ENCODE measurements at regions not wholly inside any gene's neighbourhood (a gene's known extent, or its start where the extent isn't known, plus 50 kb on each side); places are given as distances from the start of the nearest gene placed in this dataset.

DNA sequence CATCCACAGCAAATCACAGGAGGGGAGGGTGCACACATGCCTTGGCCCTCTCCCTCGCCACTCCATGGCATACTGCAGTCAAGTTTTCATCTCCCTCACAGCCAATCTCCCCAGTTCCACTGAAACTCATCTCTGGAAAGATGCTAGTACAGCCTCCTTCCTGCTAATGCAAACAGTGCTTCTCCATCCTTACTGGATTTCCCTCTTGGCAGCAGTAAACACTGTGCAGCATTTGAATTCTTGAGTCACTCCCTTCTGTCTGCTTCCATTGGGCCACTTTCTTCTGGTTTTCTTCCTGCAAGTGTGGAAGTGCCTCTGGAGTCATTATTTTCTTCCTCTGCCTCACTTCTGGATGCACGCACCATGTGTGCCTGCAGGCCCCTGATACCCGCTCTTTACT lies 460.3 kb downstream of the QKI start:
- no peak for DNase-seq
- H3K36me3 ChIP-seq, result no peaks in the 10 kb centered on the region
- H3K4me1 ChIP-seq, result no peaks in the 10 kb centered on the region
- no peaks in the 10 kb centered on the region for H3K9me3 ChIP-seq
- H3K27me3 ChIP-seq, result no peaks in the 10 kb centered on the region
- TF ChIP-seq, protein P1, sequence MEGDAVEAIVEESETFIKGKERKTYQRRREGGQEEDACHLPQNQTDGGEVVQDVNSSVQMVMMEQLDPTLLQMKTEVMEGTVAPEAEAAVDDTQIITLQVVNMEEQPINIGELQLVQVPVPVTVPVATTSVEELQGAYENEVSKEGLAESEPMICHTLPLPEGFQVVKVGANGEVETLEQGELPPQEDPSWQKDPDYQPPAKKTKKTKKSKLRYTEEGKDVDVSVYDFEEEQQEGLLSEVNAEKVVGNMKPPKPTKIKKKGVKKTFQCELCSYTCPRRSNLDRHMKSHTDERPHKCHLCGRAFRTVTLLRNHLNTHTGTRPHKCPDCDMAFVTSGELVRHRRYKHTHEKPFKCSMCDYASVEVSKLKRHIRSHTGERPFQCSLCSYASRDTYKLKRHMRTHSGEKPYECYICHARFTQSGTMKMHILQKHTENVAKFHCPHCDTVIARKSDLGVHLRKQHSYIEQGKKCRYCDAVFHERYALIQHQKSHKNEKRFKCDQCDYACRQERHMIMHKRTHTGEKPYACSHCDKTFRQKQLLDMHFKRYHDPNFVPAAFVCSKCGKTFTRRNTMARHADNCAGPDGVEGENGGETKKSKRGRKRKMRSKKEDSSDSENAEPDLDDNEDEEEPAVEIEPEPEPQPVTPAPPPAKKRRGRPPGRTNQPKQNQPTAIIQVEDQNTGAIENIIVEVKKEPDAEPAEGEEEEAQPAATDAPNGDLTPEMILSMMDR (IDR thresholded peaks at IDR 0.05; ENCODE audit: low read depth, low read length), result no peak
- no peak overlapping the region for H3K4me3 ChIP-seq (ENCODE audit: low read depth, low read length)

GRCh38 chr6:163872335-163872734 lies 457.8 kb downstream of the QKI start:
- no peaks in the 10 kb centered on the region for H3K36me3 ChIP-seq
- no peaks in the 10 kb centered on the region for H3K9me3 ChIP-seq
- no peaks in the 10 kb centered on the region for H3K4me1 ChIP-seq
- DNase-seq, result no peak
- no peaks in the 10 kb centered on the region for H3K27me3 ChIP-seq
- no peak overlapping the region for H3K4me3 ChIP-seq (ENCODE audit: low read depth, low read length)
- TF ChIP-seq, protein P1 (IDR thresholded peaks at IDR 0.05; ENCODE audit: low read depth, low read length), result no peak

DNA sequence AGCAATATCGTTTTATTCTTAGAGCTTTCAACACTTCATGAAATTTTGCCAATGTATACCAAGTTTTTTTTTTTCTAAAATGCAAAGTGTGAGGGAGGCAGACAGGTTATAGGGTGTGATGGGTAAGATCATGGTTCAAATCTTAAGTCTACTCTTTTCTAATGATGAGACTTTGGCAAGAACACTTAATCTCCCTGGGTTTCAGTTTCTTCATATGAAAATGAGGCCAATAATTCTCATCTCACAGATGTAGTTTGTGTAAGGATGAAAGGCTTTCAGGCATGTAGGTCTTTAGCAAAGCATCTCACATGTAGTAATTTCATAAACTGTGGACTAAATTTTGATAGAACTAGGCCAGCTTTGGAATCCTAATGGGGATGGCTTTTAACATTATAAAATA lies 457.1 kb downstream of the QKI start:
- H3K36me3 ChIP-seq, result no peaks in the 10 kb centered on the region
- H3K4me1 ChIP-seq, result no peaks in the 10 kb centered on the region
- no peak overlapping the region for H3K4me3 ChIP-seq (ENCODE audit: low read depth, low read length)
- no peaks in the 10 kb centered on the region for H3K27me3 ChIP-seq
- no peak for DNase-seq
- H3K9me3 ChIP-seq, result no peaks in the 10 kb centered on the region
- TF ChIP-seq, protein P1 (IDR thresholded peaks at IDR 0.05; ENCODE audit: low read depth, low read length), result no peak

DNA sequence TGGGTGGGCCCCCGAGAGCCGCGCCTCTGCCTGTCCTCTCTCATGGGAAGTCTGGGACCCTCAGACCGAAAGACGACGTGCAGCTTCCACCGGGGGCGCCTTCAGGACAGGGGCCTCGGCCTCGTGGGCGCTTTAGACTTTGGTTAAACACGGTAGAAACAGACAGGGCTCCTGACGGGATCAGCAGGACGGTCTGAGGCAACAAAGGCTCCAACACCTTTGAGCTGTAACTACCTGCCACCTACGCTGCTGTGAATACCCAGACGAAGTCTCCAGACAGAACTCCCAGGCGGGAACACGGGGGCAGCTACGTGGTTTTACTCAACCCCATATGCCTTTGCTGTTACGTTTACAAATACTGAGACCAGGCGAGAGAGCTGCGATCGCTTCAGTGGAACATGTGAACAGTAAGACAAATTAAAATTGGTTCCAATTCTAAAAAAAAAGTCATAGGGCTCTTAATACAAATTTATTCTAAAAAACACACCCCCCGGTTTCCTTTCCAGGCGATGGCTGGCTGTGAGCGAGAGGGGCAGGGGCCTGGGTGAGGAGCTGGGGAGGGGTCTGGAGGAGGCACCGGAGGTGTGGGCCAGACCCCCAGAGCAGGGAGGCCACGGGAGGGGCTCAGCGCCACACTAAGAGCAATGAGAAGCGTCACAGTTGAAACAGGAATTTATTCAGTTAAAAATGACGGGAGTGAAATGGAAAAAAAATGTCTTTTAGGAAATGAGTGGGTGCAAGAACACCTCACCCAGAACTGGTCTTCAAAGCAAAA lies 453.2 kb downstream of the QKI start:
- H3K36me3 ChIP-seq, result no peaks in the 10 kb centered on the region
- no peaks in the 10 kb centered on the region for H3K27me3 ChIP-seq
- H3K4me3 ChIP-seq (ENCODE audit: low read depth, low read length), result no peak overlapping the region
- TF ChIP-seq, protein P1 (IDR thresholded peaks at IDR 0.05; ENCODE audit: low read depth, low read length), result no peak
- H3K4me1 ChIP-seq, result no peaks in the 10 kb centered on the region
- DNase-seq, result no peak
- no peaks in the 10 kb centered on the region for H3K9me3 ChIP-seq

GRCh38 chr6:163866192-163866591 lies 451.7 kb downstream of the QKI start:
- DNase-seq, result no peak
- Histone ChIP-seq H3K9me3 (no peaks in the 10 kb centered on the region), H3K27me3 (no peaks in the 10 kb centered on the region), H3K36me3 (no peaks in the 10 kb centered on the region), H3K4me3 (ENCODE audit: low read depth, low read length) (no peak overlapping the region), H3K4me1 (peaks cover 5% of the 10 kb centered on the region; the same call in 1 of the 2 replicates)
- TF ChIP-seq, protein P1 (IDR thresholded peaks at IDR 0.05; ENCODE audit: low read depth, low read length), result 0 out of 2 replicates have a peak, but pooled peaks have one; percentile 6

GRCh38 chr6:163863565-163863964 lies 449.0 kb downstream of the QKI start:
- TF ChIP-seq, protein P1 (IDR thresholded peaks at IDR 0.05; ENCODE audit: low read depth, low read length), result no peak
- no peaks in the 10 kb centered on the region for H3K9me3 ChIP-seq
- no peak for DNase-seq
- H3K4me3 ChIP-seq (ENCODE audit: low read depth, low read length), result no peak overlapping the region
- H3K27me3 ChIP-seq, result no peaks in the 10 kb centered on the region
- peaks cover 22% of the 10 kb centered on the region for H3K4me1 ChIP-seq
- no peaks in the 10 kb centered on the region for H3K36me3 ChIP-seq
